SK-N-SH (cell line): ENCODE measurements at regions not wholly inside any gene's neighbourhood (a gene's known extent, or its start where the extent isn't known, plus 50 kb on each side); places are given as distances from the start of the nearest gene placed in this dataset.

ENCODE experiments used
- CTCF ChIA-PET: fragments of 300-600, 350-600 bp; formaldehyde crosslinking; extraction: SDS; loops from one replicate; lab custom pipeline; 2021; lab: Yijun Ruan, JAX
- POLR2A ChIA-PET: fragments of 350-600 bp; sonication (Branson Sonifier 250); formaldehyde crosslinking; extraction: SDS; loops from one replicate; lab custom pipeline; 2020; ENCODE audit warnings: antibody characterized with exemption, inconsistent platforms; lab: Yijun Ruan, JAX
- DNase-seq: peaks from one replicate; pipeline ENCODE4 v3.0.0; 2012
- H2AFZ ChIP-seq: fragments of 200-600 bp; sonication (generic); 2 replicates; pipeline ENCODE4 v1.8.1; 2016; ENCODE audit warnings: antibody characterized with exemption, mild to moderate bottlenecking, low read depth
- H3F3A ChIP-seq: fragments of 200-600 bp; sonication (generic); replicated peaks from 2 replicates; pipeline ENCODE3; 2016; ENCODE audit warnings: antibody characterized with exemption, mild to moderate bottlenecking; ENCODE audit not compliant: insufficient read depth
- H3K27ac ChIP-seq, 2 experiments: fragments of 200-500 bp in 1 of 2; fragments of 200-600 bp in 1 of 2; sonication (Bioruptor generic) in 1 of 2; sonication (generic), shearing (Covaris generic) in 1 of 2; 2 replicates each; pipeline versions ENCODE4 v1.5.1 to v1.6.1; 2014 to 2016; ENCODE audit warnings: low read depth in 2 of 2, inconsistent platforms in 1 of 2, low read length in 1 of 2, mild to moderate bottlenecking in 1 of 2, mixed read lengths in 1 of 2
- H3K27me3 ChIP-seq: fragments of 200-600 bp; sonication (generic), shearing (Covaris generic); 2 replicates; pipeline ENCODE4 v1.6.1; 2016; ENCODE audit warnings: mixed run types; ENCODE audit not compliant: insufficient read depth
- H3K36me3 ChIP-seq, 2 experiments: fragments of 200-500 bp in 1 of 2; fragments of 200-600 bp in 1 of 2; sonication (Bioruptor generic) in 1 of 2; sonication (generic) in 1 of 2; replicated peaks in 1 of 2; 2 replicates each; pipeline versions ENCODE3 to v1.5.1; 2014 to 2016; ENCODE audit warnings: low read length in 1 of 2, mild to moderate bottlenecking in 1 of 2; ENCODE audit not compliant: insufficient read depth in 2 of 2, control insufficient read depth in 1 of 2
- H3K4me1 ChIP-seq, 2 experiments: fragments of 200-500 bp in 1 of 2; fragments of 200-600 bp in 1 of 2; sonication (Bioruptor generic) in 1 of 2; sonication (generic), shearing (Covaris generic) in 1 of 2; 2 replicates each; pipeline versions ENCODE4 v1.5.1 to v1.6.1; 2014 to 2016; ENCODE audit warnings: low read depth in 1 of 2, low read length in 1 of 2, mixed run types in 1 of 2; ENCODE audit not compliant: insufficient read depth in 2 of 2, control insufficient read depth in 1 of 2
- H3K4me2 ChIP-seq: fragments of 200-600 bp; sonication (generic), shearing (Covaris generic); 2 replicates; pipeline ENCODE4 v1.6.1; 2017; ENCODE audit warnings: mixed run types
- H3K4me3 ChIP-seq, 2 experiments: fragments of 200-500 bp in 1 of 2; fragments of 200-600 bp in 1 of 2; sonication (Bioruptor generic) in 1 of 2; sonication (generic), shearing (Covaris generic) in 1 of 2; 2 replicates each; pipeline versions ENCODE4 v1.5.1 to v1.8.1; 2014 to 2016; ENCODE audit warnings: low read depth in 2 of 2, inconsistent platforms in 1 of 2, low read length in 1 of 2, mild to moderate bottlenecking in 1 of 2, mixed read lengths in 1 of 2, moderate library complexity in 1 of 2
- H3K79me2 ChIP-seq: fragments of 200-600 bp; sonication (generic); 2 replicates; pipeline ENCODE4 v1.8.1; 2017; ENCODE audit warnings: mild to moderate bottlenecking; ENCODE audit not compliant: insufficient read depth
- H3K9ac ChIP-seq: fragments of 200-600 bp; sonication (generic); 2 replicates; pipeline ENCODE4 v1.6.1; 2017; ENCODE audit warnings: mixed run types
- H3K9me2 ChIP-seq: fragments of 200-600 bp; sonication (generic); 2 replicates; pipeline ENCODE4 v1.6.1; 2017; ENCODE audit warnings: mixed run types
- H3K9me3 ChIP-seq: fragments of 200-600 bp; sonication (generic); 2 replicates; pipeline ENCODE4 v1.6.1; 2017; ENCODE audit warnings: mixed run types, mild to moderate bottlenecking, moderate library complexity
- H4K20me1 ChIP-seq: fragments of 200-600 bp; sonication (generic); 2 replicates; pipeline ENCODE4 v1.6.1; 2017; ENCODE audit warnings: mild to moderate bottlenecking, mixed run types; ENCODE audit not compliant: insufficient read depth
- CHD2 ChIP-seq: fragments of 150-350 bp; IDR thresholded peaks from 2 replicates; pipeline ENCODE4 v1.6.1; 2018; ENCODE audit warnings: low read length; ENCODE audit not compliant: partially characterized antibody
- CTCF ChIP-seq: fragments of 200-600 bp; sonication (generic); IDR thresholded peaks from 2 replicates; pipeline ENCODE4 v1.6.1; 2017; ENCODE audit warnings: antibody characterized with exemption, mild to moderate bottlenecking, moderate library complexity
- ELF1 ChIP-seq: IDR thresholded peaks from 2 replicates; pipeline ENCODE4 v1.4.0; 2012
- EP300 ChIP-seq, 2 experiments: IDR thresholded peaks; 2 replicates each; pipeline versions ENCODE4 v1.4.0 to v1.6.1; 2012; ENCODE audit warnings: borderline replicate concordance in 1 of 2, low read depth in 1 of 2, low read length in 1 of 2
- EZH2phosphoT487 ChIP-seq: fragments of 200-600 bp; sonication (generic); IDR thresholded peaks from 2 replicates; pipeline ENCODE4 v1.6.1; 2017; ENCODE audit warnings: low read depth, mixed run types, mild to moderate bottlenecking, antibody characterized with exemption, moderate library complexity, borderline replicate concordance
- FOSL2 ChIP-seq: IDR thresholded peaks from 2 replicates; pipeline ENCODE4 v1.4.0; 2012; ENCODE audit warnings: low read depth, mild to moderate bottlenecking, moderate library complexity, borderline replicate concordance
- NFIC ChIP-seq: IDR thresholded peaks from 2 replicates; pipeline ENCODE4 v1.4.0; 2012; ENCODE audit warnings: borderline replicate concordance
- NRF1 ChIP-seq: IDR thresholded peaks from 2 replicates; pipeline ENCODE4 v1.6.1; 2012; ENCODE audit warnings: low read depth, mild to moderate bottlenecking, low read length
- TAF1 ChIP-seq: IDR thresholded peaks from 2 replicates; pipeline ENCODE4 v1.6.1; 2012; ENCODE audit warnings: low read depth, mild to moderate bottlenecking, low read length, moderate library complexity, borderline replicate concordance
- TEAD4 ChIP-seq: IDR thresholded peaks from 2 replicates; pipeline ENCODE4 v1.4.0; 2012; ENCODE audit warnings: mild to moderate bottlenecking, borderline replicate concordance; ENCODE audit not compliant: insufficient read depth
- WGBS: methylation state at CpG from one replicate; pipeline ENCODE4 v1.1.6; 2017; ENCODE audit warnings: low lambda C conversion rate; 5-methylcytosine and 5-hydroxymethylcytosine counted together
- TF ChIP-seq, protein P1 (sequence below): IDR thresholded peaks from 2 replicates; pipeline ENCODE4 v1.4.0; 2012; ENCODE audit warnings: low read depth, borderline replicate concordance

DNA sequence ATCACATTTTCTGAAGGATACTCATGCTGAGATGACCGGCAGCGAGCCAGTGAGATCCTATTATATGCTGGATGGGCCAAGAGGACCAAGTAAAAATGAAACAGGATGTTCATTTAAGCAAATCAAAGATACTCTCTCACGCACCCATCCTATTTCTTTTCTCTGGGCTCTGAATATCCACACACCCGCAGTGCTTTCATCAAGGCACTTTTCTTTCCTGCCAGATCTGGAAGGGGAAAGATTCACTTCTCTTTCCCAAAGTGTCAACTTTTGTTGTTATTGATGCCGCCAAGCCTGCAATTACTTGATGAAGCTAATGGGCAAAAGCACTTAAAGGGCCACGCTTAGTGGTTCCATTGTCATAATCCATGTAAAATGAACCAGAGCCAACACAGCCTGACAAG is 191.9 kb upstream of the CHAC2 start:
- H4K20me1 ChIP-seq = no peaks in the 10 kb centered on the region
- no peaks in the 10 kb centered on the region for H3F3A ChIP-seq
- TF ChIP-seq, protein P1, sequence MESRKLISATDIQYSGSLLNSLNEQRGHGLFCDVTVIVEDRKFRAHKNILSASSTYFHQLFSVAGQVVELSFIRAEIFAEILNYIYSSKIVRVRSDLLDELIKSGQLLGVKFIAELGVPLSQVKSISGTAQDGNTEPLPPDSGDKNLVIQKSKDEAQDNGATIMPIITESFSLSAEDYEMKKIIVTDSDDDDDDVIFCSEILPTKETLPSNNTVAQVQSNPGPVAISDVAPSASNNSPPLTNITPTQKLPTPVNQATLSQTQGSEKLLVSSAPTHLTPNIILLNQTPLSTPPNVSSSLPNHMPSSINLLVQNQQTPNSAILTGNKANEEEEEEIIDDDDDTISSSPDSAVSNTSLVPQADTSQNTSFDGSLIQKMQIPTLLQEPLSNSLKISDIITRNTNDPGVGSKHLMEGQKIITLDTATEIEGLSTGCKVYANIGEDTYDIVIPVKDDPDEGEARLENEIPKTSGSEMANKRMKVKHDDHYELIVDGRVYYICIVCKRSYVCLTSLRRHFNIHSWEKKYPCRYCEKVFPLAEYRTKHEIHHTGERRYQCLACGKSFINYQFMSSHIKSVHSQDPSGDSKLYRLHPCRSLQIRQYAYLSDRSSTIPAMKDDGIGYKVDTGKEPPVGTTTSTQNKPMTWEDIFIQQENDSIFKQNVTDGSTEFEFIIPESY = no peak
- TF ChIP-seq CHD2 (no peak), EP300 (IDR thresholded peaks at IDR 0.05; ENCODE audit: borderline replicate concordance in 1 of 2, low read depth in 1 of 2, low read length in 1 of 2) (no peak)
- ChIA-PET CTCF (no interaction called here), POLR2A (no interaction called here)
- no peaks in the 10 kb centered on the region for H3K4me1 ChIP-seq
- H3K4me2 ChIP-seq = no peak overlapping the region
- H3K9ac ChIP-seq = no peak overlapping the region
- no peak overlapping the region for H3K4me3 ChIP-seq
- no peaks in the 10 kb centered on the region for H3K9me3 ChIP-seq
- H2AFZ ChIP-seq = no peak overlapping the region
- no peaks in the 10 kb centered on the region for H3K9me2 ChIP-seq
- no peaks in the 10 kb centered on the region for H3K79me2 ChIP-seq
- WGBS = 40% methylated on average over 6 of the region's 6 CpGs
- no peaks in the 10 kb centered on the region for H3K36me3 ChIP-seq
- no peak for DNase-seq
- H3K27me3 ChIP-seq = no peaks in the 10 kb centered on the region
- H3K27ac ChIP-seq = no peak overlapping the region

DNA sequence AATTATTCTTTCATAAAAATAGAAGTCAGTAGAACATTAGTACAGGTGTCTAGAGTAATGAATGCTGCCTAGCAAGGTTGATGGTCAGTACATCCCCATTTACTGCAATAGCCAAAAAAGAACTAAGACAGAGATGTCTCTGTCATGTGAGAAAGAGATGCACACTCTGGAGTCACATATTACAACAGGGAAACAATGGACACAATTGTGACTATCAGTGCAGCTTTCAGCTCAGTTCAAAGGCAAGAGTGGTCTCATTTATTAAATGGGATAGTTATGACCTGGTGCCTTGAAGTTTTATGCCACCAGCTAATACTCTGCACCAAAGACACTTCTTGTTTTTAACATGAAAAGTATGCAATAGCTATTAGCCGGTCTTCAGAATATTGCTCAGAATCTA is 194.9 kb upstream of the CHAC2 start:
- Histone ChIP-seq H3K27me3 (no peaks in the 10 kb centered on the region), H3F3A (no peaks in the 10 kb centered on the region), H4K20me1 (no peaks in the 10 kb centered on the region), H3K4me1 (no peaks in the 10 kb centered on the region), H3K9me3 (no peaks in the 10 kb centered on the region), H3K27ac (no peak overlapping the region), H3K9me2 (no peaks in the 10 kb centered on the region), H3K36me3 (no peaks in the 10 kb centered on the region), H3K9ac (no peak overlapping the region), H2AFZ (no peak overlapping the region), H3K4me3 (no peak overlapping the region), H3K79me2 (no peaks in the 10 kb centered on the region), H3K4me2 (no peak overlapping the region)
- CTCF ChIA-PET = no interaction called here
- TF ChIP-seq NRF1 = no peak
- no peak for TF ChIP-seq EZH2phosphoT487
- no peak for TF ChIP-seq TEAD4
- no peak for TF ChIP-seq CHD2
- TF ChIP-seq ELF1 = no peak
- no peak for TF ChIP-seq NFIC
- TF ChIP-seq, protein P1 = no peak
- TF ChIP-seq CTCF = no peak
- TF ChIP-seq TAF1 = no peak
- no peak for TF ChIP-seq FOSL2
- 36% methylated on average over 1 of the region's 1 CpG for whole genome bisulfite sequencing
- DNase-seq = no peak
- POLR2A ChIA-PET = no interaction called here
